ENCODE measurements at regions not wholly inside any gene's neighbourhood (a gene's known extent, or its start where the extent isn't known, plus 50 kb on each side); places are given as distances from the start of the nearest gene placed in this dataset.
"Not testable (repeated sequence)": the region's sequence is repeated elsewhere in the genome, so short reads cannot be mapped to it uniquely, and the experiment has no call there.

- TF ChIP-seq CTCF (conservative IDR thresholded peaks at IDR 0.05; ENCODE audit: low read depth, low read length) = peak; percentile 53
- not testable (repeated sequence) for TF ChIP-seq EZH2 (IDR thresholded peaks at IDR 0.05; ENCODE audit: borderline replicate concordance, low read depth, low read length, poor library complexity, severe bottlenecking)
Measured at GRCh38 chr7:97927790-97928748, 55.9 kb upstream of the ASNS start.
